SK-N-SH (cell line): ENCODE measurements at regions not wholly inside any gene's neighbourhood (a gene's known extent, or its start where the extent isn't known, plus 50 kb on each side); places are given as distances from the start of the nearest gene placed in this dataset.

ENCODE experiments used
- JUND ChIP-seq: IDR thresholded peaks from 2 replicates; pipeline ENCODE4 v1.4.0; 2012
- SIN3A ChIP-seq: IDR thresholded peaks from 2 replicates; pipeline ENCODE4 v1.6.1; 2012; ENCODE audit warnings: low read depth, mild to moderate bottlenecking, low read length, moderate library complexity, borderline replicate concordance
- TF ChIP-seq, protein P1 (sequence below): fragments of 200-600 bp; sonication (generic); IDR thresholded peaks from 2 replicates; pipeline ENCODE4 v1.6.1; 2017; ENCODE audit warnings: antibody characterized with exemption, mild to moderate bottlenecking, moderate library complexity

DNA sequence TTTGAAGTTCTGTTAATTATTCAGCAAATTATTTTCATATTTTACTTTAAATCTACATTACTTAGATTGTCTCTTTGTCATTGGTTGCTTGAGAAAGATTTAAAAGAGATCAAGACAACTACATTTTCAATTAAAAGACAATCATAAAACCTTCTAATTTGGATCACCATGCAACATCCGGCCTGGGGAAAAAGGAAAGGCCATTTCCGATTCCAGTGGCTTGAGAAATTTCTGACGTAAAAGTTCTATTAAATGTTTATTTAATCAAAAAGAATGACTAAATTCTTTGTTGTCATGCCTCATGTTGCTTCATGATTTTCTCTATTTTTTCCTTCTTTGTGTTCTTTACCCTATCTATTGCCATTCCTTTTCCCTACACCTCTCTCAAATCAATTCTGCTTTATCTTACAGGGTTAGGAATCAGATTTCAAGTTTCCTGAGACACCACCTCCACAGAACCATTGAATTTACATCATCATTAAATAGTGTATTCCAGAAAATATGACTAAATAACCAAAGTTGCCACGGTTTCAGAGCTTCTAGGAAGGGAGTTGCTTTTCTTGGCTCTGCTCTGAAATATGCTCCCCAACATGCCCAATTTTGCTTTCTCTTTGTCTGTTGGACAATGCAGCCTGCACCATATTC lies 124.6 kb upstream of the ACSL4 start:
- TF ChIP-seq, protein P1, sequence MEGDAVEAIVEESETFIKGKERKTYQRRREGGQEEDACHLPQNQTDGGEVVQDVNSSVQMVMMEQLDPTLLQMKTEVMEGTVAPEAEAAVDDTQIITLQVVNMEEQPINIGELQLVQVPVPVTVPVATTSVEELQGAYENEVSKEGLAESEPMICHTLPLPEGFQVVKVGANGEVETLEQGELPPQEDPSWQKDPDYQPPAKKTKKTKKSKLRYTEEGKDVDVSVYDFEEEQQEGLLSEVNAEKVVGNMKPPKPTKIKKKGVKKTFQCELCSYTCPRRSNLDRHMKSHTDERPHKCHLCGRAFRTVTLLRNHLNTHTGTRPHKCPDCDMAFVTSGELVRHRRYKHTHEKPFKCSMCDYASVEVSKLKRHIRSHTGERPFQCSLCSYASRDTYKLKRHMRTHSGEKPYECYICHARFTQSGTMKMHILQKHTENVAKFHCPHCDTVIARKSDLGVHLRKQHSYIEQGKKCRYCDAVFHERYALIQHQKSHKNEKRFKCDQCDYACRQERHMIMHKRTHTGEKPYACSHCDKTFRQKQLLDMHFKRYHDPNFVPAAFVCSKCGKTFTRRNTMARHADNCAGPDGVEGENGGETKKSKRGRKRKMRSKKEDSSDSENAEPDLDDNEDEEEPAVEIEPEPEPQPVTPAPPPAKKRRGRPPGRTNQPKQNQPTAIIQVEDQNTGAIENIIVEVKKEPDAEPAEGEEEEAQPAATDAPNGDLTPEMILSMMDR: no peak
- no peak for TF ChIP-seq SIN3A
- TF ChIP-seq JUND: no peak
